MCF 10A (cell line): ENCODE measurements at regions not wholly inside any gene's neighbourhood (a gene's known extent, or its start where the extent isn't known, plus 50 kb on each side); places are given as distances from the start of the nearest gene placed in this dataset.
"Not testable (repeated sequence)": the region's sequence is repeated elsewhere in the genome, so short reads cannot be mapped to it uniquely, and the experiment has no call there.

ENCODE experiments used
- BruUV-seq: library from RNA; stranded (reverse); fragments of 400-500 nt; replicated peaks from 2 replicates; lab custom pipeline; 2021; lab: Mats Ljungman, UMichigan
- CTCF ChIA-PET: fragments of 300-600 bp; sonication (Branson Sonifier 250); formaldehyde crosslinking; extraction: SDS; loops from one replicate; lab custom pipeline; 2021; ENCODE audit warnings: antibody characterized with exemption, inconsistent platforms; lab: Yijun Ruan, JAX
- POLR2A ChIA-PET: fragments of 300-600, 350-650 bp; sonication (Branson Sonifier 250); formaldehyde crosslinking; extraction: SDS; loops from one replicate; lab custom pipeline; 2020; ENCODE audit warnings: antibody characterized with exemption, inconsistent platforms; lab: Yijun Ruan, JAX
- DNase-seq: peaks from one replicate; pipeline ENCODE4 v3.0.0-alpha.2; 2018; ENCODE audit not compliant: unreplicated experiment
- H3K27ac Mint-ChIP-seq: one replicate; pipeline ENCODE4 v1.8.0; 2022; ENCODE audit warnings: mild to moderate bottlenecking, low read depth, mixed read lengths; ENCODE audit not compliant: unreplicated experiment
- H3K27me3 Mint-ChIP-seq: one replicate; pipeline ENCODE4 v1.8.0; 2022; ENCODE audit warnings: mixed read lengths; ENCODE audit not compliant: insufficient read depth, unreplicated experiment
- H3K36me3 Mint-ChIP-seq: one replicate; pipeline ENCODE4 v1.8.0; 2022; ENCODE audit warnings: mild to moderate bottlenecking, moderate library complexity, mixed read lengths; ENCODE audit not compliant: insufficient read depth, unreplicated experiment
- H3K4me1 Mint-ChIP-seq: one replicate; pipeline ENCODE4 v1.8.0; 2022; ENCODE audit warnings: mixed read lengths; ENCODE audit not compliant: insufficient read depth, unreplicated experiment
- H3K4me3 Mint-ChIP-seq: one replicate; pipeline ENCODE4 v1.8.0; 2022; ENCODE audit warnings: mild to moderate bottlenecking, moderate library complexity, mixed read lengths; ENCODE audit not compliant: unreplicated experiment
- H3K9me3 Mint-ChIP-seq: one replicate; pipeline ENCODE4 v1.8.0; 2022; ENCODE audit warnings: mixed read lengths; ENCODE audit not compliant: unreplicated experiment
- intact Hi-C: fragments of 100-400 bp; cut with micrococcal nuclease; formaldehyde crosslinking; loops from 2 replicates; pipeline ENCODE4 v1.14.1; 2022
- TF ChIP-seq, protein P1 (sequence below): fragments of 200-600 bp; IDR thresholded peaks from one replicate; pipeline ENCODE4 v1.8.0; 2022; ENCODE audit warnings: antibody characterized with exemption, mild to moderate bottlenecking; ENCODE audit not compliant: unreplicated experiment

DNA sequence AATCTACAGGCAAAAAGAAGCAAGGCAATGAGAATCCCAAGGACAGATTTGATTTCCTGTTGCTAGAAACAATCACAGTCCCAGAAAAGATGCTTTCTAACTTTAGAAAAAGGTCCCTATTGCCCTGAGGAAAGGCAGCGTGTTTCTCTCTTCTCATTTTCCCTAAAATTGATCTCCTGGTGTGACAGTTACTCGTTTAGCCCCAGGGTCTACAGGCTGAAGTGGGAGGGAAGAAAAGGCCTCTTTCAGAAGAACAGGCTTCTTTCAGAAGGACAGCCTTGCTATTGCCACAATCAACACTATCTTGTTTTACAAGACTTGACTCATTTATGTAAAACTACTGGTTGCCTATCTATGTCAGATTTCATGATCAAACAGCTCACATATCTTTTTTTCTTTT is 121.8 kb upstream of the OR4E1 start:
- no peak for DNase-seq
- no peaks in the 10 kb centered on the region for H3K4me1 Mint-ChIP-seq
- intact Hi-C loops: no loop called here
- BruUV-seq: no TSS peak
- H3K4me3 Mint-ChIP-seq: no peak overlapping the region
- POLR2A ChIA-PET: no interaction called here
- CTCF ChIA-PET: no interaction called here
- TF ChIP-seq, protein P1, sequence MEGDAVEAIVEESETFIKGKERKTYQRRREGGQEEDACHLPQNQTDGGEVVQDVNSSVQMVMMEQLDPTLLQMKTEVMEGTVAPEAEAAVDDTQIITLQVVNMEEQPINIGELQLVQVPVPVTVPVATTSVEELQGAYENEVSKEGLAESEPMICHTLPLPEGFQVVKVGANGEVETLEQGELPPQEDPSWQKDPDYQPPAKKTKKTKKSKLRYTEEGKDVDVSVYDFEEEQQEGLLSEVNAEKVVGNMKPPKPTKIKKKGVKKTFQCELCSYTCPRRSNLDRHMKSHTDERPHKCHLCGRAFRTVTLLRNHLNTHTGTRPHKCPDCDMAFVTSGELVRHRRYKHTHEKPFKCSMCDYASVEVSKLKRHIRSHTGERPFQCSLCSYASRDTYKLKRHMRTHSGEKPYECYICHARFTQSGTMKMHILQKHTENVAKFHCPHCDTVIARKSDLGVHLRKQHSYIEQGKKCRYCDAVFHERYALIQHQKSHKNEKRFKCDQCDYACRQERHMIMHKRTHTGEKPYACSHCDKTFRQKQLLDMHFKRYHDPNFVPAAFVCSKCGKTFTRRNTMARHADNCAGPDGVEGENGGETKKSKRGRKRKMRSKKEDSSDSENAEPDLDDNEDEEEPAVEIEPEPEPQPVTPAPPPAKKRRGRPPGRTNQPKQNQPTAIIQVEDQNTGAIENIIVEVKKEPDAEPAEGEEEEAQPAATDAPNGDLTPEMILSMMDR: no peak
- no peaks in the 10 kb centered on the region for H3K9me3 Mint-ChIP-seq
- H3K27ac Mint-ChIP-seq: no peak overlapping the region
- no peaks in the 10 kb centered on the region for H3K36me3 Mint-ChIP-seq
- H3K27me3 Mint-ChIP-seq: peaks cover 87% of the 10 kb centered on the region

DNA sequence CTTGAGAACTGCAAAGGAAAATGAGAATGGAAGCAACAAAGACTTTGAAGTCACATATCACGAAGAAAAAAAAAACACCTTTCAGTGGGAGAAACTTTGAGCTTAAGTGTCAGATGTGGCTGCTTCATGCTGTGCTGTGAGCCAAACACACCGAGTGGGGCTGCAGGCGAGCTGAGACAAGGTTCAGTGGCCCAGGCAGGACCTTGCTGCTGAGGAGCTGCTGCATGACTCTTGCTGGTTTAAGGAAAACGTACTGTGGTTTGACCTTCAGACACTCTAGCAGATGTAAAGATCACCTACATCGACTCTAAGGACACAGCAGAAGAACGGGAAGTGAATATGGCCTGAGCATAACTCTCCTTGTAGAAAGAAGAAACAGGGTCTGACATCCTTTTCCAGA is 118.1 kb upstream of the OR4E1 start:
- Mint-ChIP-seq H3K27me3 (peaks cover 71% of the 10 kb centered on the region), H3K27ac (no peak overlapping the region), H3K4me1 (no peaks in the 10 kb centered on the region), H3K36me3 (no peaks in the 10 kb centered on the region), H3K4me3 (no peak overlapping the region), H3K9me3 (no peaks in the 10 kb centered on the region)
- intact Hi-C loops: no loop called here
- ChIA-PET POLR2A (interaction anchor here (0.6 kb wide), 1 partner anchor 445 kb away, joined by 3 read pairs; no protein-coding TSS in a partner anchor), CTCF (interaction anchor here (0.6 to 1.2 kb wide), 3 partner anchors 23 to 297 kb away, joined by 3 to 4 read pairs (median 3); no protein-coding TSS in a partner anchor)
- no peak for DNase-seq
- no TSS peak for BruUV-seq
- TF ChIP-seq, protein P1: no peak

DNA sequence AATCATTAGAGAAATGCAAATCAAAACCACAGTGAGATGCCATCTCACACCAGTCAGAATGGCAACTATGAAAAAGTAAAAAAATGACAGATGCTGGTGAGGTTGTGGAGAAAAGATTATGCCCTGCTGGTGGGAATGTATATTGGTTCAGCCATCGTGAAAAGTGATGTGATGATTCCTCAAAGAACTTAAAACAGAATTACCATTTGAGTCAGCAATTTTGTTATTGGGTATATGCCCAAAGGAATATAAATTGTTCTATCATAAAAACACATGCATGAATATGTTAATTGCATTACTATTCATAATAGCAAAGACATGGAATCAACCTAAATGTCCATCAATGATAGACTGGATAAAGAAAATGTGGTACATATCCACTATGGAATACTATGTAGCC is 115.1 kb upstream of the OR4E1 start:
- BruUV-seq, H3K9me3 Mint-ChIP-seq, intact Hi-C loops, H3K4me1 Mint-ChIP-seq, POLR2A ChIA-PET, H3K4me3 Mint-ChIP-seq, H3K27ac Mint-ChIP-seq, H3K36me3 Mint-ChIP-seq, DNase-seq: not testable (repeated sequence)
- peaks cover 50% of the 10 kb centered on the region for H3K27me3 Mint-ChIP-seq
- CTCF ChIA-PET: interaction anchor here (1.3 kb wide), 1 partner anchor 21 kb away, joined by 3 read pairs; no protein-coding TSS in a partner anchor

DNA sequence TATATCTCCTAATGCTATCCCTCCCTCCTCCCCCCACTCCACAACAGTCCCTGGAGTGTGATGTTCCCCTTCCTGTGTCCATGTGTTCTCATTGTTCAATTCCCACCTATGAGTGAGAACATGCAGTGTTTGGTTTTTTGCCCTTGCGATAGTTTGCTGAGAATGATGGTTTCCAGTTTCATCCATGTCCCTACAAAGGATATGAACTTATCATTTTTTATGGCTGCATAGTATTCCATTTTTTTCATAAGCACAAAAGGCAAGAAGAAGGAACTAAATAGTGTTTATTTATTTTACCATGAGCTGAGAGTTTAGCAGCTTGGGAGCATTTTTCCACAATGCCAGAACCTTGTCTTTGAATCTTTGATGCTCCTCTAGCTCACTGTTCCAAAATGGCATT is 113.6 kb upstream of the OR4E1 start:
- H3K27ac Mint-ChIP-seq, H3K4me3 Mint-ChIP-seq, H3K9me3 Mint-ChIP-seq: not testable (repeated sequence)

DNA sequence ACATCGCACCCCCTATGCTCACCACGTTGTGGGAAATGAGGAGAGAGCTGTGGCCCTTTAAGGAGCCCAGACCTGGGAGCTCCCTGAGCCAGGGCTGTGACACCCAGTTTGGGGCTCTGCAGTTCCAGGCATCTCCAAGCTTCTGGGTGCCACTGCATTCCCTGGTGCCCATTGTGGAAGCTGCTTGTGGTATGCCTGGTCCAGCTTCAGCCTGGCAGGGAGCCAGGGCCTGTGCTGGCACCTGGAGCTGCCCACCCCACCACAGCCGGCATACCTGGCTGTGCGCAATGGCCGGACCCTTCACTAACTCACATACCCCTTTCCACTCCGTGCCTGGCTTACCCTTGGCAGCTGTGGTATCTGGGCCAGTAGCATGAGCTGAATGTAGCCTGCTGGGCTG is 107.9 kb upstream of the OR4E1 start:
- no peaks in the 10 kb centered on the region for H3K4me1 Mint-ChIP-seq

More for the DNA sequence above, 113.6 kb upstream of the OR4E1 start:
- POLR2A ChIA-PET, DNase-seq, H3K4me1 Mint-ChIP-seq, BruUV-seq, CTCF ChIA-PET, intact Hi-C loops, H3K36me3 Mint-ChIP-seq: not testable (repeated sequence)
- H3K27me3 Mint-ChIP-seq: peaks cover 36% of the 10 kb centered on the region

More for the DNA sequence above, 107.9 kb upstream of the OR4E1 start:
- intact Hi-C loops: no loop called here
- Mint-ChIP-seq H3K27me3 (peaks cover 26% of the 10 kb centered on the region), H3K27ac (no peak overlapping the region), H3K4me3 (no peak overlapping the region), H3K9me3 (no peaks in the 10 kb centered on the region), H3K36me3 (no peaks in the 10 kb centered on the region)
- TF ChIP-seq, protein P1: no peak
- no peak for DNase-seq
- BruUV-seq: no TSS peak
- ChIA-PET POLR2A (no interaction called here), CTCF (interaction anchor here (0.8 kb wide), 1 partner anchor 9 kb away, joined by 3 read pairs; no protein-coding TSS in a partner anchor)
